Endometrium (tissue), 2 donors: ENCODE measurements at regions not wholly inside any gene's neighbourhood (a gene's known extent, or its start where the extent isn't known, plus 50 kb on each side); places are given as distances from the start of the nearest gene placed in this dataset.

Source experiments
- FAIRE-seq: peaks from 2 replicates; lab custom pipeline; 2012; peaks lifted over from hg19 to GRCh38; lab: Jason Lieb, UNC
- donor health status: control.
- donor health status: control.

DNA sequence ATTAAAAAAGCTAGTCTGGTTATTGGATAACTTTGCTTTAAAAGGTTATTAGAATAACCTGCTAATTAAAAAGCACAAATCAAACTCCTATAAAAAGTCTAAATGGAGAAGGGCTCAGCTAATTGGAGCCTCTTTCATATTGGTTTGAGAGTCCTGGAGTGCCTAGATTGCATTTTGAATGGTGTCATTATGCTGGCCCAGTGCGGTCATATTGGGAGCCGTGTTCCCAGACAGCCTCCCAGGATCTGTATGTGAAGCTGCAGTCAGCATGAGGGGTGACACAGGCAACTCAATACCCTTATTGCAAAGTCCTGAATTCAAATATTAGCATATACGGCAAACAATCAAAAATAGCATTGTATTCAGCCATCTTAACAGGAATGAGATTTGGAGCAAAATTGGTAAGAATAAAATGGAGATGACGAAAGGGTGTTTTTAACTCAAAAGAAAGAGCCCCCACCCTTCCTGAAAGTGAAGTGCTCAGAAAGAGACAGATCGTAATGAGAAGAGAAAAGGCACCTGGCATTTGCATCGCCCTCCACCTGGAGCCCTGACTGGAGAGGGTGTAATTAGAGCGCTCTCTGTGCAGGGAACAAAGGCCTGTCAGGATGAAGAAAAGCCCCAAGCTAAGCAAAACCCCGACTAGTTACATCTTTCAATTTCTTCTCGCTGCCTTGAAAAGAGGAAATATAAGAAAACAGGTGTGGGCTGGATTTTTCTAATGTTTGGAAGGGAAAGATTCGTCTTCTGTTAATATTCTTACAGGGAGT lies 621.0 kb upstream of the ADAMTS16 start:
- FAIRE-seq, result no peak

DNA sequence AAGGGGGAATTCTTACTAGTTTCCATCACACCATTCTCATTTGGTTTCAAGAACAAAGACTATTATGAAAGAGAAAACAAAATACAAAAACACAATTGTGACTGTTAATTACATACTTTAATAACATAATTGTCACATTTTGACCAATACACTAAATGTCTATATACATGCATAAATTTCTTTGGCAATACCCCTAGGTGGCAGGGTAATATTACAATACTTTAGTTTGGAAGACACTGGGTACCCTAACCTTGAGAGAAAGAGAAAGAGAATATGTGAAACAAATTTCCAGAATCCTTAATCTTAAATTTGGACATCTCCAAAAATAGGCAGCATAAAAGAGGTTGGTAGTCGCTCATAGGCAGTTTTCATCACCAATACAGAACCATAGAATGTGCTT lies 619.6 kb upstream of the ADAMTS16 start:
- FAIRE-seq, result no peak

DNA sequence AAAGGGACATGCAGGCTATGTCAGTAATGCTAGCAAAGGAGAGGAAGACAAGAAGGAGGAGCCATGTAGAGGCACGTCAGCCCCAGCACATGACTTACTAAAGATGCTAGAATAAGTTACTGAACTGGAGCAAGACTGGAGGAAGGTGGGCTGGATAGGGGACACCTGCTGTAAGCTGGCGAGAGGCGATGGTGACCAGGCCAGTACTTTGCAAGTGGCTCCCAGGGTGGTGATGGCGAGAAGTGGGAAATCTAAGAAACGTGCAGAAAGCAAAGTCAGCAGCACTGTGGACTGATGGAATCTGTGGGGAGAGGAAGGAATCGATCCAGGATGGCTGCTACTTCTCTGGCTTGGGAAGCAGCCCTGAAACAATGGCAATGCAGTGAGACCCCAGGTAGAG lies 617.1 kb upstream of the ADAMTS16 start:
- no peak for FAIRE-seq

DNA sequence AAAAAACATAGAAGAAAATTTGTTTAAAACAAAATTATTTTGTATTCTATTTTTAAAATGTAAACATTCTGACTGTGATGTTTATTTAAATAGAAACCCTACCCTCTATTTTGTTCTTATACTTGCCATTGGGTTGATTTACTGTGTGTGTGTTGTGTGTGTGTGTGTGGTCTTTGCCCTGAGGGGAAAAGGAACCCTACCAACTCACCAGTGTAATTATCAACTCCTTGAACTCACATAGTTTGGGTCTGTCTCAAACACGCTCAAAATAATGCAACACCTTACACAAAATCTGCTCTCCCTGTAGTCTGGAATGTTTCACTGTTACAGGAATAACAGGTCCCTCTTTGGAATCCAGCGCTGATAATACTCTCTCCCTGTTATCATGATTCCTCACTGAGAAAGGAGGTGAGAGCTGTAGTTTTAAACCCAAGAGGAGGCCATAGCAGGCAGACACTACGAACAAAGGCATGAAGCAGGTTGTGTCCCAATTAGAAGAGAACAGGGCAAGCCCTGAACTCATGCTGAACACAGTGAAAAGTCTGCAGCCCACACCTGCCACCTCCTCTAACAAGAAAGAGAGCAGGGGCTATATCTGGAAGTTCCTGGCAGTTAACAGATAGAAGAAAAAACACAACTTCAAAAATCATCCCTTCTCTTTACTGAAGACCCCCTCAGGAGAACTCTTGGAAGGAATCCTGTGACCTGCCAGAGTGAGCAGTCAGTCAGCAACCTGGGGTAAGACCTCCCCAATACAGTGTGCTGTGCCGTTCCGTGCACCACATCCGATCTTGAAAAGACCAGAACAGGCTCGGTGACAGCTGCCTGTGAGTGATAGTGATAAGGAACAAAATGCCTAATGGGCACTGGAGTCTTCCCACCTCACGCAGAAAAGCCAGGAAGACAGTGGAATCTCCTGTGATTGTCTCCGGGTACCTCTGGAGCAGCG lies 608.1 kb upstream of the ADAMTS16 start:
- FAIRE-seq, result no peak

DNA sequence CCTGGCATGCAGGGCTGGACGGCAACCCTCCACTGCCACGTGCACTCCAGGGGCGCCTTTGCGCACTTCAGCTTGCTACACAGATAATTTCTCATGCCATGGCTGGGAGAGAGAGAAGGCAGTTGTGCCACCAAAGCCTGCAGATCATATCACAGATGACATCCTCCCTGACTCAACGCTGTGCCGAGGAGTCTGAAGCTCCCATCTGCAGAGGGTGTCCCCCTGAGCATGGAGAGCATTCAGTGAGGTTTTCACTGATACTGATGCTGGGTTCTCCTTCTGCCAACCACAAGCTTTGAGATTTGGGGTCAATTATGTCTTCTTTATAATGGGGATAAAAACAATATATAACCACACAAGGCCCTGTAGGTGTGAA lies 607.4 kb upstream of the ADAMTS16 start:
- no peak for FAIRE-seq

DNA sequence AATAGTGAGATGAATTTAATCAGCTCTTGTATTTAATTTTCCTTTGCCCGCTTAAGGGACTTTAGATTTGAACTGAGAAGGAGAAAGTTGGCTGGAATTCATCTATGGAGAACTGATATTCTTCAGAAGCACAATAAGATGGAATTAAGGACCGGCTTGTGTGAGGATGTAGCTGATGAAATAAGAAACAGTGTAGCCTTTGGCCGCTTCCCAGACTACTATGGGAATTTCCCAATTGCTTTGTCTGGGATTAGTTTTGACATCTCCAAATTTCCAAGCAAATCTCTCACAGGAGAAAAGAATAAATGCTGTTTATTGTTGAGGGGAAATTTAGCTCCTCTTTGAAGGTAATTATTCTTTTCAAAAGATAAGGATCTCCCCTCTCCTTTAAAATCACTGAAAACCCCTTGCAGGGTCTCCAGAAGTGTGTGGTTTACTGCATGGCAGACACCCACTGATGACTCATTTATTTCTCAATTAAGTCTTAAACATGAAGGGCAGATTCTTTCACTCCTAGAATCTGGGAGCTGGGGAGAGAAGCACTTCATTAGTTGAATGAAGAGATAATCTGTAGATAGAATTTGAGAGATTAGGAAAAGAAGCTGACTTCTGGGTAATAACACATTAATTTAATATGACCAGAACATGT lies 606.5 kb upstream of the ADAMTS16 start:
- no peak for FAIRE-seq

DNA sequence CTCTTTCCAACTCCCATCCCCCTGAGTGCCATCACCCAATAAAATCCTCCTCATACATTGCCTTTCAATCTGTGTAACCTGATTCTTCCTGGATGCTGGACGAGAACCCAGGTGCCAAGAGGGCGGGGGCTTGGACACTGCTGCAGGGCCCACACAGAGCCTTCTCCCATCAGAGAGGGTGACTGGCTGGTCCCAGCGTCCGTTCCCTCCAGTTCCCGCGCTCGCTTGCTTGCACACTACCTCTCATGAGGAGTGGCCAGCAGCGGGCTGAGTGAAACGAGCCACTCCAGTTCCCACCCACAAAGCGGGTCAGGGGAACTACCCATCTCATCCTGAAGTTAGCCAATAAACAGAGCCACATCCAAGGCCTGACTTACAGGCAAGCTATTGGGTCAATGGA lies 602.6 kb upstream of the ADAMTS16 start:
- FAIRE-seq, result no peak

DNA sequence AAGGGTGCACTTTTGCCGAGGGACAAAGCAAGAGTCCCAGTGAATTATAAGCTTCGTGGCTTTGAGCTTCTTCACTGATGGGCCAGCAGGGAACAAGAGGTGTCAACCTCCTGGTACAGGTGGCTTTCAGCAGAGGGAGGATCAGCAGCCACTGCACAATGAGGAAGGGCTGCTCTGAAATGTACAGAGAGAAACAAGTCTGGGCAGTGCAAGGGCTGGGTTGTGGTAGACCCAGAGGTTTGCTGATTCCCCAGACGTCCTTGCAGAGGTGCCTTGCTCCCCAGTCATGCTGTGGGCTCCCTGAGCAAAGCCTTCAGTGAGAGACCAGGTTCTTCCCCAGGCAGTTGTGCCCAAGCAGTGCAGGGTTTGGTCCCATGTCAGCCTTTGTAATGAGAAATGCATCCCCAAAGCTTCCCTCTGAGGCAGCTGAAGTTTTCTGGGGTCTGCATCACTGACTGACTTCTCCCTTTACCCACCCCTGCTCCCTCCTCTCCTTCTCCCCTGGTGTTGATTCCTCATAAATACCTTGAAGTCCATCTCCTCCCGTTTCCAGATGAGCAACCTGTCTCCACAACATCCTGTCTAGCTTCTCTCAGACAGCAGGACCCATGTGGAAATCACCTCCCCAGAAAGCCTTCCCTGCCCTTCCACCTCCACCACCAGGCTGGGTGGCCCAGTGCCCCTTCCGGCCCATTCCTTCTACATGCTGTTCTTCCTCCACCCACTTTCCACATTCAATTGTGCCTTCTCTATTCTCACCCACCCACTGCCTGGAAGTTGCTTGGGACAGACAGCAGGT lies 599.6 kb upstream of the ADAMTS16 start:
- no peak for FAIRE-seq

DNA sequence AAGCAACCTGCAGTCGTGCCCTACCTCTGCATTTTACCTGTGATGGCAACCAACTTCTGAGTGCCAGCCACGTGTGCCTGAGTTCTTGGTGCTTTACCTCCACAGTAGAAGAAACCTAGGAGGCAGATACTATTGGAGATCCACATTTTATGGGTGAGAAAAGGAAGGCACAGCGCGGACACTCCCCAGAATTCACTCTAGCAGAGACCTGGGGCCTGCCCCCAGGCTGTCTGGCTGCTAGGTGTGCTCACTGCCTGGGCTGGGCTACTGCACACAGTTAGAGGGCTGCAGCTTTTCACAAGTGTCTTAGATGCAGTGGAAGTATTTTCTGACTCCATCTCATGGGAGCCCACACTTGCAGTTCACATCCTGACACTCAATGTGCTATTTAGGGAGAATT lies 598.8 kb upstream of the ADAMTS16 start:
- FAIRE-seq, result no peak

DNA sequence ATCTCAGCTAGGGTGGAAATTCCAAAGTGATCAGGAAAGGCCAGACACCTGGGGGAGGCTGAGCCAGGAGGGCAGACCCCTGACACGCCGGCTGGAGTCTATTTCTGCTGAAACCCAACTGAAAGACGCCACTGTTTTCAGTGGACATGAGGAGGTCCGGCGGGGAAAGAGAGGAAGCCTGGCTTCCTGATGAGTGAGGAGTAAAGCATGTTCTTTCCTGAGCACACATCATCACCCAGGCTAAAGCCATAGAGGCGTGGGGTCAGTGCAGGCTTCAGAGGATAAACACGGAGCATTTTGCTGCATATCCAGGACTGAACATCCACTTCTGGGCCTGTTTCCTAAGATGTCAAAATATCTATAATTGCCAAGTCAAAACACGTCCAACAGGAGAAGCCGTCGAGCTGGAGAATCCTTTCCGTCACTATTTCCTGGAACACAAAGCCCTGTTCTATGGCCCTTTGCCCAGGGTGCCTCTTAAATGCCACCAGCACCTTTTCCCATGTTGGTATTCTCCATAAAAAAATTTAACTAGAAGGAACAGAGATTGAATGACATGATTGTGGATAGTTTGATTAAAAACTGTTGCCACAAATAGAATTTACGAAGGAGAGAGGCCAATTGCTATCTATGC lies 597.9 kb upstream of the ADAMTS16 start:
- no peak for FAIRE-seq

DNA sequence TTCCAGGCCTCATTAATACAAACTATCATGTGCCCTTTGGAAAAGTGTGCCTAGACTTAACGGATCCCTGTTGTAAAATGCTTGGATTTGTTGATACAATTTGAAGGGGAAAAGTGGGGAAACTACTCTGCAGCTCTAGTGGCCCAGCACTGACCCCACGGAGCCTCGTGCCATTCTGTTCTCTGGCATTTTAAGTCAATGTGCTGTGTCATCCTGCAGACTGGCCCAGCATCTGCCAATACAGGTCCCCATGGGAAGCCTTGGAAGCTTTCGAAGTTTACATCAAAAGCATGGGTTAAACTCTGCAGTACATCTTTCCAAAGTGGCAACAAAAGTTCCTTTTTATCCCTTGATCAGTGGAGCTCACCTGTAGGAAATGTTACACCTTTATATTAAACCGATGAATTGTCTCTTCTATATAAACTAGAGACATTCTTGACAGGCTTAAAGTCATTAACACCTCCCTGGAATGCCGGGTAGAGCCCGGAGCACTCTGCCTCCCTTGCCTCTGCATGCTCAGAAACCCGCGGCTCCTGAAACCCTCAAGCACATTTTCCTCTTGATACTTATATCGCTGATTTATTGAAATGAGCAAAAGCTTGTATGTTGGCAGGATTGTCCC lies 596.0 kb upstream of the ADAMTS16 start:
- no peak for FAIRE-seq

DNA sequence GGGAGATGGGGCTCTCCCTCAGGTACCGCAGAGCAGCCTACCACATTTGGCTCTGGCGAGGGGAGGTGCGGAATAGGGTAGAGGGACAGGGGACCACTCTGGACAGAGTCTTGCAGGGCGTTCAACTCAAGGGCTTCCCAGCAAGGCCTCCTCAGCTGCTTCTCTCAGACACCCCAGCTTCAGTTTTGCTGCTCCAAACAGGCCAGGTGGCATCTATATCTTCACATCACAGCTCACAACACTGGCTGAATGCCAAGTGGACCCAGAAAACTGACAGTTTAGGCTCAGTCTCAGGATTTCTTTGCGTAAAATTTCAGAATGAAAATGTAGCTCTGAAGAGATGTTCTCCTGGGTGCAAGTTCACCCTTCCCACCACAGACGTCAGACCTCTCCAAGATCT lies 592.6 kb upstream of the ADAMTS16 start:
- no peak for FAIRE-seq

DNA sequence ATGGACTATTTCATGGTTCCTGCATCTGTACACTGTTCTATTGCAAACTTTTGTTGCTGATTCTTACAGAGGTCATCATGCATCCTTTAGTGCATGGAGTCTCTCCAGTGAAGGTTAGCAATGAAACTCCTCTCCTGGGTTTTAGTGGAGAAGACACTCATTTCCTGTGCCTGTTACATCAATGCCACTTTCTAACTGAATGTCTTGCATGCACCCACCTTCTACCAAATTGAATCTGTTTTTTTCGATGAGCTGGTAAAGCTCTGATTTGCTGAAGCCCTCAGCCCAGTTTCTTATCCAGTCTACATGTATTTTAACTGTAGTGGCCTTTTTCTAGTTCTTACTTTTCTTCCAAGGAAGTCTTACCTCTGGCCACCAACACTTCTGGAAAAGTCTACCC lies 591.8 kb upstream of the ADAMTS16 start:
- FAIRE-seq, result no peak

DNA sequence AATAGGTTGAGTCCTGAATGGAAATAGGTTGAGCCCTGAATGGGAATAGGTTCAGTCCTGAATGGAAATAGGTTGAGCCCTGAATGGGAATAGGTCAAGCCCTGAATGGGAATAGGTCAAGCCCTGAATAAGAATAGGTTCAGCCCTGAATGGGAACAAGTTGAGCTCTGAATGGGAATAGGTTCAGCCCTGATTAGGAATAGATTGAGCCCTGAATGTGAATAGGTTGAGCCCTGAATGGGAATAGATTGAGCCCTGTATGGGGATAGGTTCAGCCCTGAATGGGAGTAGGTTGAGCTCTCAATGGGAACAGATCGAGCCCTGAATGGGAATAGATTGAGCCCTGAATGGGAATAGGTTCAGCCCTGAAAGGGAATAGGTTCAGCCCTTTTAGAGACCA lies 590.8 kb upstream of the ADAMTS16 start:
- FAIRE-seq, result no peak

DNA sequence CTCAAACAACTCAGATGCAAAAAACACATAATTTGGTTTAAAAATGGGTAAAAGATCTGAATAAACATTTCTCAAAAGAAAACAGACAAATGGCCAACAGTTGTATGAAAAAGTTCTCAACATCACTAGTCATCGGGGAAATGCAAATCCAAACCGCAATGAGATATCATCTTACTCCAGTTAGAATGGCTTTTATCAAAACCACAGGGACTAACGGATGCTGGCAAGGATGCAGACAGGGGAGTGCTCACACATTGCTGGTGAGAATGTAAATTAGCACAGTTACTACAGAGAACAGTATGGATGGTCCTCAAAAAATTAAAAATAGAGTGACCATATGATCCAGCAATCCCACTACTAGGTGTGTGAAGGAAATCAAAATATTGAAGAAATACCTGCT lies 589.1 kb upstream of the ADAMTS16 start:
- FAIRE-seq, result no peak

DNA sequence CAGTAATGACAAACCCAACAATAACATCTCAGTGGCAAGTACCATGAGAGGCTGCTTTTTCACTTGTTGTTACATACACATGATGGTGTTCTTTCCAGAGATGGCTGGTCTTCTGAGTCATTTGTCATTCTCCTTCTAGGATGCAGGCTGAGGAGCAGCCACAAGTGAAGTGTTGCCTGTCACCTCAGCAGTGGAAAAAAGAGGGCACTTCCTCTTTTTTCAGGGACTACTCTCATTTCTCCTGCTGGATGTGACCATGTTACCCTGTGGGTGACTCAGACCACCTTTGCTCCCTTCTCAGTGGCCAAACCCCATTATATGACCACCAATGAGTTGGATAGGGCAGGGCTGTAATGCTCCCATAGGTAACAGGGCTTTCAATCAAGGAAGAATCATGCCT lies 587.0 kb upstream of the ADAMTS16 start:
- no peak for FAIRE-seq

DNA sequence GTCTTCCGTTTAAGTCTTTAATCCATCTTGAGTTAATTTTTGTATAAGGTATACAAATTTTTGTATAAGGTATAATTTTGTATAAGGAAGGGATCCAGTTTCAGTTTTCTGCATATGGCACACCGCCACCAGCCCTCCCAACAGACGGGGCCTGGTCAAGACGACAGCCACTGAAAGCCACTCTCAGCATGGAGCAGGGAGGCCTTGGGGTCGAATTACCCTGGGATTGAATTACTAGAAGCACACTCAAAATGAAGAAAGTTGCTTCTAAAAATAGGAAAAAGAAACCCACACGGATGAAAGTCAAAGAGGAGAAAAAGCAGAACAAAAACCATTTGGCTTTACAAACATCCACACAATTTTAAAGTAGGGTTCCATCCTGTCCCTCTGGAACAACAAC lies 586.2 kb upstream of the ADAMTS16 start:
- no peak for FAIRE-seq

DNA sequence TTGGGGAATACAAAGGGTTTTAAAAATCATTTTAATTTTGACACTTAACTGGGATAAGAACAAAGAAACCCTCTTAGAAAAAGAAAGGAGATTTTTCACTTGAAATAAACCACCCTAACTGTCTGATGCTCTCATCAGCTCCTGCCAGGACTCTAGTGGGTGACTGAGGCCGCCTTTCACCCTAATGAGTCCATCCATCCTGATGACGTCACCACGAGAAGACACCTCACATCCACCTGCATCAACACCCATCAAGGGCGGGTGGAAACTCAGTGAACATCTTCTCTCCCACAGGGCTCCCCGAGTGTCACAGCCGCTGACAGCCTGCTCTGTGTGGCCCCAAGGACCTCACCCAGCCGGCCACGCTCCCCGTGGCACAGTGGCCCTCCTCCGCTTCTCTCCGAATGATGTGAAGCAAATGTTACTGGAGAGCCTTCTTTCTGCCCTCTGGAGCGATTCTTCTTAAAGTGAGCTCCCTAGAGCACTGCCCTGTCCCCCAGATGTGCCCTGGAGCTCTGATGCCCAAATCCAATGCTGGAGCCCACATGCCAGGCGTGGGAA lies 584.3 kb upstream of the ADAMTS16 start:
- FAIRE-seq, result no peak

DNA sequence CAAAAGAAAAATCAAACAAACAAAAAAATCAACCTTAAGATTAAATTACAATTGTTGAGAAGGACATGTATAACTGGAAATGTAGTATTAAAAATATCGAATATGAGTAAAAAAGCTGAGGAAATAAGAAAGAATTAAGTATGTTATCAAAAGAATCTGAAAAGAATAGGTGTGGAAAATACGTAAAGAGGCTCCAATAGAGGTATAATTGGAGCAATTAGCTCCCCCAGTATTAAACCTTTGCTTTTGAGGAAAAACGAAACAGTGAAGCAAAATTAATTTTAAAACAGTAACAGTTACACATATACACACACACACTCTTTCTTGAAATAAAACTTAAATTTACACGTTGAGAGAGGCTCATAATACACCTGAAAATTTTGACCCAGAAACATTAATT lies 578.7 kb upstream of the ADAMTS16 start:
- no peak for FAIRE-seq

DNA sequence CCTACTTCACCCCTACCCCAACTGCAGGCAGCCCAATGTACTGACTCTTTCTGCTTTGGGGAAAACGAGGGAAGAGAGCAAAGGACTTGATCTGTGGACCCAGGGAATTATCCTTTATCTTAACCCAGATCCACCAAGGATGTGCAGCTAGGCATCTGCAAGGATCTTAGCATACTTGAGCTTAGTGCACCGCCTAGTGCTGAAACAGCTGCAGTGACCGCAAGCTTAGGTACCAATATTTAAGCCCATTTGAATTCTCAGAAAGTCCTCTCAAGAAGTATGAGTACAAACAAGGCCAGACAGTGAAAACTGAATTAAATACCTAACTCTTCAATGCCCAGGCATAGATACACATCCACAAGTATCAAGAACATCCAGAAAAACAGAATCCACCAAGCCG lies 576.7 kb upstream of the ADAMTS16 start:
- FAIRE-seq, result no peak
